K562 (cell line): ENCODE measurements at regions not wholly inside any gene's neighbourhood (a gene's known extent, or its start where the extent isn't known, plus 50 kb on each side); places are given as distances from the start of the nearest gene placed in this dataset.

Source experiments
- CTBP1 ChIP-seq: fragments of 450-650 bp; IDR thresholded peaks from 2 replicates; pipeline ENCODE4 v1.6.1; 2016; ENCODE audit warnings: borderline replicate concordance
- GABPA ChIP-seq: fragments of 200-800 bp; sonication (Bioruptor generic); conservative IDR thresholded peaks from 2 replicates; pipeline ENCODE4 v1.6.1; 2016; ENCODE audit warnings: low read depth, missing genetic modification characterization, missing compliant biosample characterization
- KAT7 ChIP-seq: sonication (generic); formaldehyde crosslinking; IDR thresholded peaks from 2 replicates; pipeline ENCODE4 v1.8.0; 2022; ENCODE audit warnings: missing genetic modification reagents, mild to moderate bottlenecking, borderline replicate concordance
- POLR2A ChIP-seq: fragments of 450-650 bp; conservative IDR thresholded peaks from 2 replicates; pipeline ENCODE4 v1.6.1; 2016
- RFX5 ChIP-seq: IDR thresholded peaks from 2 replicates; pipeline ENCODE4 v1.6.1; 2011; ENCODE audit warnings: low read depth, mild to moderate bottlenecking, improper control_type of control experiment, low read length
- TF ChIP-seq, protein P1 (sequence below), 3 experiments: IDR thresholded peaks in 2 of 3; conservative IDR thresholded peaks in 1 of 3; 2 replicates each; pipeline ENCODE4 v1.5.1; 2011 to 2012; ENCODE audit warnings: low read length in 3 of 3, mild to moderate bottlenecking in 3 of 3, control low read depth in 2 of 3, improper control_type of control experiment in 1 of 3, inconsistent platforms in 1 of 3, low read depth in 1 of 3, mixed read lengths in 1 of 3, moderate library complexity in 1 of 3; ENCODE audit not compliant: insufficient read depth in 2 of 3

DNA sequence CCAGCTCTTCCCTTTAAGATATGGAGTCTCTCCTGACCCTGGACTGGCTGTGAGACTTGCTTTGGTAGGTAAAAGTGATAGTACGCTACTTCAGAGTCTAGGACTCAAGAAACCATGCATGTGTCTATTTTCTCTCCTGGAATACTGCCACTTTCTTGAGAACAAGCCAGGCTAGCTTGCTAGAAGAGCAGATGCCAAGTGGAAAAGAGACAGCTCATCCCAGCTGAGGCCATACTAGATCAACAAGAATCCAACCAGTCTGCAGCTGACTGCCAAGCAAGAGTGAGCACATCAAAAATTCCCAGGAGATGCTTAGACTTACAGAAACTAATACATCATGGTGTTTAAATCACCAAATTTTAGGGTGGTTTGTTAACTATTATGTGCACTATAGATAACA is 208.3 kb upstream of the RBMS3 start:
- no peak for TF ChIP-seq KAT7 (CRISPR knock-in tag)
- TF ChIP-seq RFX5: no peak
- TF ChIP-seq GABPA (tag): no peak
- no peak for TF ChIP-seq CTBP1
- TF ChIP-seq, protein P1, sequence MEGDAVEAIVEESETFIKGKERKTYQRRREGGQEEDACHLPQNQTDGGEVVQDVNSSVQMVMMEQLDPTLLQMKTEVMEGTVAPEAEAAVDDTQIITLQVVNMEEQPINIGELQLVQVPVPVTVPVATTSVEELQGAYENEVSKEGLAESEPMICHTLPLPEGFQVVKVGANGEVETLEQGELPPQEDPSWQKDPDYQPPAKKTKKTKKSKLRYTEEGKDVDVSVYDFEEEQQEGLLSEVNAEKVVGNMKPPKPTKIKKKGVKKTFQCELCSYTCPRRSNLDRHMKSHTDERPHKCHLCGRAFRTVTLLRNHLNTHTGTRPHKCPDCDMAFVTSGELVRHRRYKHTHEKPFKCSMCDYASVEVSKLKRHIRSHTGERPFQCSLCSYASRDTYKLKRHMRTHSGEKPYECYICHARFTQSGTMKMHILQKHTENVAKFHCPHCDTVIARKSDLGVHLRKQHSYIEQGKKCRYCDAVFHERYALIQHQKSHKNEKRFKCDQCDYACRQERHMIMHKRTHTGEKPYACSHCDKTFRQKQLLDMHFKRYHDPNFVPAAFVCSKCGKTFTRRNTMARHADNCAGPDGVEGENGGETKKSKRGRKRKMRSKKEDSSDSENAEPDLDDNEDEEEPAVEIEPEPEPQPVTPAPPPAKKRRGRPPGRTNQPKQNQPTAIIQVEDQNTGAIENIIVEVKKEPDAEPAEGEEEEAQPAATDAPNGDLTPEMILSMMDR (IDR thresholded peaks at IDR 0.05 in 2 of 3, conservative IDR thresholded peaks at IDR 0.05 in 1 of 3; ENCODE audit: insufficient read depth in 2 of 3, low read depth in 1 of 3, low read length in 3 of 3): no peak
- no peak for TF ChIP-seq POLR2A
